ENCODE measurements at regions not wholly inside any gene's neighbourhood (a gene's known extent, or its start where the extent isn't known, plus 50 kb on each side); places are given as distances from the start of the nearest gene placed in this dataset.

GRCh38 chr3:148223266-148223665 is 474.4 kb upstream of the AGTR1 start:
- Mint-ChIP-seq H3K36me3 (ENCODE audit: low read depth) (no peaks in the 10 kb centered on the region), H3K27me3 (ENCODE audit: low read depth) (no peaks in the 10 kb centered on the region), H3K4me3 (no peak overlapping the region), H3K4me1 (ENCODE audit: low read depth) (no peaks in the 10 kb centered on the region), H3K27ac (no peak overlapping the region), H3K9me3 (ENCODE audit: insufficient read depth) (no peaks in the 10 kb centered on the region)
- ChIA-PET CTCF (no interaction called here), POLR2A (no interaction called here)
- no peak for DNase-seq
- no peak for ATAC-seq

DNA sequence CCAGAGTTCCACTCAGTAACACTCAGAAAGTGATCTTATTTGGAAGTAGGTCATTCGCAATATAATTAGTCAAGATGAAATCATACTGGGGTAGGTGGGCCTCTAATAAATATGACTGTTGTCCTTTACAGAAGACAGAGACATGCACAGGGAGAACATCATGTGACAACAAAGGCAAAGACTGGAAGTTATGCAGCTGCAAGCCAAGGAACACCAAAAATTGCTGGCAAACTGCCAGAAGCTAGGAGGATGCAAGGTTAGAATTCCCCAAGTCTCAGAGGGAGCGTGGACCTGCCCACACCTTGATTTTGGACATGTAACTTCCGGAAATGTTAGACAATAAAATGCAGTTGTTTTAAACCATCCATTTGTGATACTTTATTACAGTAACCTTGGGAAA is 471.5 kb upstream of the AGTR1 start:
- H3K27ac Mint-ChIP-seq, result no peak overlapping the region
- DNase-seq (no peak), ATAC-seq (no peak)
- H3K4me1 Mint-ChIP-seq (ENCODE audit: low read depth), result no peaks in the 10 kb centered on the region
- H3K9me3 Mint-ChIP-seq (ENCODE audit: insufficient read depth), result no peaks in the 10 kb centered on the region
- no peaks in the 10 kb centered on the region for H3K36me3 Mint-ChIP-seq (ENCODE audit: low read depth)
- no peak overlapping the region for H3K4me3 Mint-ChIP-seq
- POLR2A ChIA-PET, result no interaction called here
- no peaks in the 10 kb centered on the region for H3K27me3 Mint-ChIP-seq (ENCODE audit: low read depth)
- CTCF ChIA-PET, result no interaction called here

GRCh38 chr3:148227534-148227933 is 470.2 kb upstream of the AGTR1 start:
- CTCF ChIA-PET, result no interaction called here
- DNase-seq (no peak), ATAC-seq (no peak)
- H3K36me3 Mint-ChIP-seq (ENCODE audit: low read depth), result no peaks in the 10 kb centered on the region
- no peak overlapping the region for H3K27ac Mint-ChIP-seq
- no peaks in the 10 kb centered on the region for H3K27me3 Mint-ChIP-seq (ENCODE audit: low read depth)
- H3K9me3 Mint-ChIP-seq (ENCODE audit: insufficient read depth), result no peaks in the 10 kb centered on the region
- H3K4me1 Mint-ChIP-seq (ENCODE audit: low read depth), result no peaks in the 10 kb centered on the region
- H3K4me3 Mint-ChIP-seq, result no peak overlapping the region
- POLR2A ChIA-PET, result no interaction called here

GRCh38 chr3:148229107-148229506 is 468.6 kb upstream of the AGTR1 start:
- CTCF ChIA-PET, result no interaction called here
- Mint-ChIP-seq H3K27ac (no peak overlapping the region), H3K27me3 (ENCODE audit: low read depth) (no peaks in the 10 kb centered on the region), H3K36me3 (ENCODE audit: low read depth) (no peaks in the 10 kb centered on the region), H3K4me3 (no peak overlapping the region), H3K9me3 (ENCODE audit: insufficient read depth) (no peaks in the 10 kb centered on the region), H3K4me1 (ENCODE audit: low read depth) (no peaks in the 10 kb centered on the region)
- no peak for ATAC-seq
- no peak for DNase-seq
- POLR2A ChIA-PET, result no interaction called here

GRCh38 chr3:148230473-148230872 is 467.2 kb upstream of the AGTR1 start:
- Mint-ChIP-seq H3K9me3 (ENCODE audit: insufficient read depth) (no peaks in the 10 kb centered on the region), H3K36me3 (ENCODE audit: low read depth) (no peaks in the 10 kb centered on the region), H3K4me1 (ENCODE audit: low read depth) (no peaks in the 10 kb centered on the region), H3K27ac (no peak overlapping the region), H3K27me3 (ENCODE audit: low read depth) (no peaks in the 10 kb centered on the region), H3K4me3 (no peak overlapping the region)
- no peak for DNase-seq
- ChIA-PET CTCF (no interaction called here), POLR2A (no interaction called here)
- no peak for ATAC-seq

DNA sequence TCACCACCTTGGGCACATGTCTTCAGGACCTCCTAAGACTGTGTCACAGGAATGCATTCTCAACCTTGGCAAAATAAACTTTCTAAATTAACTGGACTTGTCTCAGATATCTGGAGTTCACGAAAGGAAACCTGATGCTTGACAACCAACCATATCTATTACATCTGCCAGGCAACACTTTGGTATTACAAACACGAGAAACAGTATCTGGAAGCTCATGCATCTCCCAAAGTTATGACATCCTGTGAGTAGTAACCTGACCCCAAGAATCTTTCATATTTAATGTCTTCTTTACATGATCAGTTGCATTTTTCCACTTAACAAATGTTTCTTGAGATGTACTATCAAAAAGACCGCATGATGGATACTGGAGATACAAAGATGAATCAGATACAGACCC is 465.3 kb upstream of the AGTR1 start:
- Mint-ChIP-seq H3K9me3 (ENCODE audit: insufficient read depth) (no peaks in the 10 kb centered on the region), H3K27me3 (ENCODE audit: low read depth) (no peaks in the 10 kb centered on the region), H3K36me3 (ENCODE audit: low read depth) (no peaks in the 10 kb centered on the region), H3K27ac (no peak overlapping the region), H3K4me1 (ENCODE audit: low read depth) (no peaks in the 10 kb centered on the region), H3K4me3 (no peak overlapping the region)
- CTCF ChIA-PET, result no interaction called here
- DNase-seq, result no peak
- ATAC-seq, result no peak
- POLR2A ChIA-PET, result no interaction called here

GRCh38 chr3:148233403-148233802 is 464.3 kb upstream of the AGTR1 start:
- Mint-ChIP-seq H3K27ac (no peak overlapping the region), H3K36me3 (ENCODE audit: low read depth) (no peaks in the 10 kb centered on the region), H3K4me1 (ENCODE audit: low read depth) (no peaks in the 10 kb centered on the region), H3K27me3 (ENCODE audit: low read depth) (no peaks in the 10 kb centered on the region), H3K4me3 (no peak overlapping the region), H3K9me3 (ENCODE audit: insufficient read depth) (no peaks in the 10 kb centered on the region)
- DNase-seq (no peak), ATAC-seq (no peak)
- CTCF ChIA-PET, result no interaction called here
- POLR2A ChIA-PET, result no interaction called here

DNA sequence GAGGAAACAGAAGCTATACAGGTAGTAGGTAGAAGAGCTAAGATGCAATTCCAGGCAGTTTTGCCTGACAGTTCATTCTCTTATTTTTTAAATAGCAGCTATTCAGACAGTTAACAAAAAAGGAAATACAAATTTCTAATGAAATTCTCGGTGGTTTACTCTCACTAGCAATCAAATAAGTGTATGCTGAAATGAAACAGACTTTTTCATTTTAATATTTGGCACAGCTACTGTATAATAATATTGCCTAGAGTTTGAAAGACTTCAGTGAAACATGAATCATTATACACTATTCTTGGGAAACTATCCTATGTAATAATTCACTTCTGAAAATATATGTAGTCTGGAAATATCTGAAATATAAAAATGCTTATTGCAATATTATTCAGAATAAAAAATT is 463.2 kb upstream of the AGTR1 start:
- DNase-seq, result no peak
- CTCF ChIA-PET, result no interaction called here
- Mint-ChIP-seq H3K36me3 (ENCODE audit: low read depth) (no peaks in the 10 kb centered on the region), H3K27ac (no peak overlapping the region), H3K27me3 (ENCODE audit: low read depth) (no peaks in the 10 kb centered on the region), H3K9me3 (ENCODE audit: insufficient read depth) (no peaks in the 10 kb centered on the region), H3K4me3 (no peak overlapping the region), H3K4me1 (ENCODE audit: low read depth) (no peaks in the 10 kb centered on the region)
- no peak for ATAC-seq
- POLR2A ChIA-PET, result no interaction called here

GRCh38 chr3:148235566-148235965 is 462.1 kb upstream of the AGTR1 start:
- H3K36me3 Mint-ChIP-seq (ENCODE audit: low read depth), result no peaks in the 10 kb centered on the region
- H3K4me1 Mint-ChIP-seq (ENCODE audit: low read depth), result no peaks in the 10 kb centered on the region
- no peak overlapping the region for H3K27ac Mint-ChIP-seq
- H3K27me3 Mint-ChIP-seq (ENCODE audit: low read depth), result no peaks in the 10 kb centered on the region
- CTCF ChIA-PET, result no interaction called here
- POLR2A ChIA-PET, result no interaction called here
- no peak overlapping the region for H3K4me3 Mint-ChIP-seq
- no peak for DNase-seq
- ATAC-seq, result no peak
- no peaks in the 10 kb centered on the region for H3K9me3 Mint-ChIP-seq (ENCODE audit: insufficient read depth)

- ChIA-PET CTCF (no interaction called here), POLR2A (no interaction called here)
- H3K27me3 Mint-ChIP-seq (ENCODE audit: low read depth), result no peaks in the 10 kb centered on the region
- H3K4me3 Mint-ChIP-seq, result no peak overlapping the region
- ATAC-seq (no peak), DNase-seq (no peak)
- H3K36me3 Mint-ChIP-seq (ENCODE audit: low read depth), result no peaks in the 10 kb centered on the region
- no peaks in the 10 kb centered on the region for H3K4me1 Mint-ChIP-seq (ENCODE audit: low read depth)
- no peak overlapping the region for H3K27ac Mint-ChIP-seq
- H3K9me3 Mint-ChIP-seq (ENCODE audit: insufficient read depth), result peaks cover 10% of the 10 kb centered on the region
These were observed 459.3 kb upstream of the AGTR1 start for GRCh38 chr3:148238421-148238821.

- no peak overlapping the region for H3K4me3 Mint-ChIP-seq
- CTCF ChIA-PET, result no interaction called here
- H3K27me3 Mint-ChIP-seq (ENCODE audit: low read depth), result no peaks in the 10 kb centered on the region
- ATAC-seq (no peak), DNase-seq (no peak)
- POLR2A ChIA-PET, result no interaction called here
- H3K36me3 Mint-ChIP-seq (ENCODE audit: low read depth), result no peaks in the 10 kb centered on the region
- H3K27ac Mint-ChIP-seq, result no peak overlapping the region
- H3K9me3 Mint-ChIP-seq (ENCODE audit: insufficient read depth), result peaks cover 10% of the 10 kb centered on the region
- H3K4me1 Mint-ChIP-seq (ENCODE audit: low read depth), result no peaks in the 10 kb centered on the region
These were observed 457.4 kb upstream of the AGTR1 start for GRCh38 chr3:148240351-148240750.

DNA sequence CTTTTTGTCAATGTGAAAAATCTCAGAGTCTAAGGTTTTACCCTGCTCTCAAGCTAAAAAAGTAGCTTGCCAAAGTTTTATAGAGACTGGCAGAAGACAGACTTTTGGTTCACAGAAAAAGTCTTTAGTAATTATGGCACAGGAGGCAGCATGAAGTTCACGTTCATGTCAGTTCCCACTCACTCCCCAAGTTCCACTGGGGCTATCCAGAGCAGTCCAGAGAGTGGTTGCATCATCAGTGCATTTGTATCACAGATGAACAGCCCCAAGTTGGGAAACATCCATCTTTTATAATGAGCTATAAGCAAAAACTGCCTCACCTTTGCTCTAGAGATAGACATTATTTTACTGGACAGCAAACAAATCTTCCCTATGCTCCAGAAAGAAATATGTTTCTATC is 454.1 kb upstream of the AGTR1 start:
- CTCF ChIA-PET, result no interaction called here
- POLR2A ChIA-PET, result no interaction called here
- H3K4me1 Mint-ChIP-seq (ENCODE audit: low read depth), result no peaks in the 10 kb centered on the region
- ATAC-seq, result no peak
- H3K27me3 Mint-ChIP-seq (ENCODE audit: low read depth), result no peaks in the 10 kb centered on the region
- DNase-seq, result no peak
- H3K36me3 Mint-ChIP-seq (ENCODE audit: low read depth), result no peaks in the 10 kb centered on the region
- no peak overlapping the region for H3K4me3 Mint-ChIP-seq
- no peak overlapping the region for H3K27ac Mint-ChIP-seq
- H3K9me3 Mint-ChIP-seq (ENCODE audit: insufficient read depth), result peaks cover 10% of the 10 kb centered on the region

DNA sequence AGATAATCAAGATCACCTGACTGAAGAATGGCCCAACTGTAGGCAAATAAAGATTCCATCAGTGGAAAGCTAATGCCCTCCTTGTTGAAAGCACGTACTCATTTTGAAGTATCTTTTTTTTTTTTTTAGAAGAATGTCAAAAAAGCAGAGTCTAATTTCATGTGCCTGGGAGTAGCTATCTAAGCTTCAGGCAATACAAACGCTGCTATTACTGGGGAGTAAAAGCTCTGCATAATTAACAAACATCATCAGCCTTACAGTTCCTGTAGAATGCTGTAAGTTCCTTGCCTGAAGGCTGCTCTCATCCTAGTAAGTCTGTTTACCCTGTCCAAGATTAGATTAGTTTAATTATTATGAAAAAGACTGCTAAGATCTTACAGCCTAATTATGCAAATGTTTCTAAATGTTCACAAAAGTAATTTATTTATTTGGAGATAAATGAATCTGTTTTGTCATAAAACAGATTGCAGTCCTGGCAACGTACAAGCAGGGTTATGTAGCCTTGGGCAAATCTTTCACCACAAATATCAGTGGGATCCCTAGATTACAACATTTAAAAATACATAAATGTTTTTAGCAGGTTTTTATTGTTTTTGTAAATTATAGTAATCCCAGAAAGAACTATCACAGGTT is 451.3 kb upstream of the AGTR1 start:
- no peaks in the 10 kb centered on the region for H3K36me3 Mint-ChIP-seq (ENCODE audit: low read depth)
- no peaks in the 10 kb centered on the region for H3K4me1 Mint-ChIP-seq (ENCODE audit: low read depth)
- ATAC-seq, result no peak
- no peak for DNase-seq
- no peaks in the 10 kb centered on the region for H3K27me3 Mint-ChIP-seq (ENCODE audit: low read depth)
- POLR2A ChIA-PET, result no interaction called here
- peaks cover 3% of the 10 kb centered on the region for H3K9me3 Mint-ChIP-seq (ENCODE audit: insufficient read depth)
- CTCF ChIA-PET, result no interaction called here
- no peak overlapping the region for H3K4me3 Mint-ChIP-seq
- no peak overlapping the region for H3K27ac Mint-ChIP-seq

Measured in activated CD8-positive, alpha-beta T cell treated with anti-CD3 and anti-CD28 coated beads, Interleukin-2, amount 10 ng/mL, durations not matched to agents 7 days and 5 days (primary cell).